ENCODE measurements at regions not wholly inside any gene's neighbourhood (a gene's known extent, or its start where the extent isn't known, plus 50 kb on each side); places are given as distances from the start of the nearest gene placed in this dataset.

- TF ChIP-seq, protein P1, sequence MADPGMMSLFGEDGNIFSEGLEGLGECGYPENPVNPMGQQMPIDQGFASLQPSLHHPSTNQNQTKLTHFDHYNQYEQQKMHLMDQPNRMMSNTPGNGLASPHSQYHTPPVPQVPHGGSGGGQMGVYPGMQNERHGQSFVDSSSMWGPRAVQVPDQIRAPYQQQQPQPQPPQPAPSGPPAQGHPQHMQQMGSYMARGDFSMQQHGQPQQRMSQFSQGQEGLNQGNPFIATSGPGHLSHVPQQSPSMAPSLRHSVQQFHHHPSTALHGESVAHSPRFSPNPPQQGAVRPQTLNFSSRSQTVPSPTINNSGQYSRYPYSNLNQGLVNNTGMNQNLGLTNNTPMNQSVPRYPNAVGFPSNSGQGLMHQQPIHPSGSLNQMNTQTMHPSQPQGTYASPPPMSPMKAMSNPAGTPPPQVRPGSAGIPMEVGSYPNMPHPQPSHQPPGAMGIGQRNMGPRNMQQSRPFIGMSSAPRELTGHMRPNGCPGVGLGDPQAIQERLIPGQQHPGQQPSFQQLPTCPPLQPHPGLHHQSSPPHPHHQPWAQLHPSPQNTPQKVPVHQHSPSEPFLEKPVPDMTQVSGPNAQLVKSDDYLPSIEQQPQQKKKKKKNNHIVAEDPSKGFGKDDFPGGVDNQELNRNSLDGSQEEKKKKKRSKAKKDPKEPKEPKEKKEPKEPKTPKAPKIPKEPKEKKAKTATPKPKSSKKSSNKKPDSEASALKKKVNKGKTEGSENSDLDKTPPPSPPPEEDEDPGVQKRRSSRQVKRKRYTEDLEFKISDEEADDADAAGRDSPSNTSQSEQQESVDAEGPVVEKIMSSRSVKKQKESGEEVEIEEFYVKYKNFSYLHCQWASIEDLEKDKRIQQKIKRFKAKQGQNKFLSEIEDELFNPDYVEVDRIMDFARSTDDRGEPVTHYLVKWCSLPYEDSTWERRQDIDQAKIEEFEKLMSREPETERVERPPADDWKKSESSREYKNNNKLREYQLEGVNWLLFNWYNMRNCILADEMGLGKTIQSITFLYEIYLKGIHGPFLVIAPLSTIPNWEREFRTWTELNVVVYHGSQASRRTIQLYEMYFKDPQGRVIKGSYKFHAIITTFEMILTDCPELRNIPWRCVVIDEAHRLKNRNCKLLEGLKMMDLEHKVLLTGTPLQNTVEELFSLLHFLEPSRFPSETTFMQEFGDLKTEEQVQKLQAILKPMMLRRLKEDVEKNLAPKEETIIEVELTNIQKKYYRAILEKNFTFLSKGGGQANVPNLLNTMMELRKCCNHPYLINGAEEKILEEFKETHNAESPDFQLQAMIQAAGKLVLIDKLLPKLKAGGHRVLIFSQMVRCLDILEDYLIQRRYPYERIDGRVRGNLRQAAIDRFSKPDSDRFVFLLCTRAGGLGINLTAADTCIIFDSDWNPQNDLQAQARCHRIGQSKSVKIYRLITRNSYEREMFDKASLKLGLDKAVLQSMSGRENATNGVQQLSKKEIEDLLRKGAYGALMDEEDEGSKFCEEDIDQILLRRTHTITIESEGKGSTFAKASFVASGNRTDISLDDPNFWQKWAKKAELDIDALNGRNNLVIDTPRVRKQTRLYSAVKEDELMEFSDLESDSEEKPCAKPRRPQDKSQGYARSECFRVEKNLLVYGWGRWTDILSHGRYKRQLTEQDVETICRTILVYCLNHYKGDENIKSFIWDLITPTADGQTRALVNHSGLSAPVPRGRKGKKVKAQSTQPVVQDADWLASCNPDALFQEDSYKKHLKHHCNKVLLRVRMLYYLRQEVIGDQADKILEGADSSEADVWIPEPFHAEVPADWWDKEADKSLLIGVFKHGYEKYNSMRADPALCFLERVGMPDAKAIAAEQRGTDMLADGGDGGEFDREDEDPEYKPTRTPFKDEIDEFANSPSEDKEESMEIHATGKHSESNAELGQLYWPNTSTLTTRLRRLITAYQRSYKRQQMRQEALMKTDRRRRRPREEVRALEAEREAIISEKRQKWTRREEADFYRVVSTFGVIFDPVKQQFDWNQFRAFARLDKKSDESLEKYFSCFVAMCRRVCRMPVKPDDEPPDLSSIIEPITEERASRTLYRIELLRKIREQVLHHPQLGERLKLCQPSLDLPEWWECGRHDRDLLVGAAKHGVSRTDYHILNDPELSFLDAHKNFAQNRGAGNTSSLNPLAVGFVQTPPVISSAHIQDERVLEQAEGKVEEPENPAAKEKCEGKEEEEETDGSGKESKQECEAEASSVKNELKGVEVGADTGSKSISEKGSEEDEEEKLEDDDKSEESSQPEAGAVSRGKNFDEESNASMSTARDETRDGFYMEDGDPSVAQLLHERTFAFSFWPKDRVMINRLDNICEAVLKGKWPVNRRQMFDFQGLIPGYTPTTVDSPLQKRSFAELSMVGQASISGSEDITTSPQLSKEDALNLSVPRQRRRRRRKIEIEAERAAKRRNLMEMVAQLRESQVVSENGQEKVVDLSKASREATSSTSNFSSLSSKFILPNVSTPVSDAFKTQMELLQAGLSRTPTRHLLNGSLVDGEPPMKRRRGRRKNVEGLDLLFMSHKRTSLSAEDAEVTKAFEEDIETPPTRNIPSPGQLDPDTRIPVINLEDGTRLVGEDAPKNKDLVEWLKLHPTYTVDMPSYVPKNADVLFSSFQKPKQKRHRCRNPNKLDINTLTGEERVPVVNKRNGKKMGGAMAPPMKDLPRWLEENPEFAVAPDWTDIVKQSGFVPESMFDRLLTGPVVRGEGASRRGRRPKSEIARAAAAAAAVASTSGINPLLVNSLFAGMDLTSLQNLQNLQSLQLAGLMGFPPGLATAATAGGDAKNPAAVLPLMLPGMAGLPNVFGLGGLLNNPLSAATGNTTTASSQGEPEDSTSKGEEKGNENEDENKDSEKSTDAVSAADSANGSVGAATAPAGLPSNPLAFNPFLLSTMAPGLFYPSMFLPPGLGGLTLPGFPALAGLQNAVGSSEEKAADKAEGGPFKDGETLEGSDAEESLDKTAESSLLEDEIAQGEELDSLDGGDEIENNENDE (IDR thresholded peaks at IDR 0.05; ENCODE audit: insufficient replicate concordance, low read length), result no peak
- TF ChIP-seq BRCA1 (IDR thresholded peaks at IDR 0.05; ENCODE audit: low read depth, low read length) (no peak), KDM1A (IDR thresholded peaks at IDR 0.05; ENCODE audit: borderline replicate concordance, low read length) (no peak), TAF7 (optimal IDR thresholded peaks at IDR 0.05; ENCODE audit: borderline replicate concordance, low read depth, low read length) (no peak), POLR2AphosphoS5 (IDR thresholded peaks at IDR 0.05; ENCODE audit: low read depth, low read length) (no peak)
Measured at GRCh38 chr16:65933703-65934102, 432.8 kb upstream of the CDH5 start (continued).

Measured in H1 (cell line).